ENCODE measurements at regions not wholly inside any gene's neighbourhood (a gene's known extent, or its start where the extent isn't known, plus 50 kb on each side); places are given as distances from the start of the nearest gene placed in this dataset.

DNA sequence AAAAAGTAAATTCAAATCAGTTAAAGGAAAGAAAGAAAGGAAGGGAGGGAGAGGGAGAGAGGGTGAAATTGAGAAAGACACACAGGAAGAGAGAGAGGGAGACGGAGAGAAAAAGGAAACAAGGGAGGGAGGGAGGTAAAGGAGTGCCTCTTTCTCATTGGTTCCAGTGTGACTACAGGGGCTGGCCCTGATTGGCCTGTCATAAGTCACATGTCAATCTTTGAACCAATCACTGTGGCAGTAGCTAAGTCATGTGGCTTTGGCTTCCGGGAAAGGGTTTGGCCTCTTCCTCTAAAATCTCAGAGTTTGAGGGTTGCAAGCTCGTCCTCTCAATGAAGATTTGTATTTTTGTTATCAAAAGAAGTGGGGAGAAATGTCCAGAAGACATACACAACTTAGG is 150.2 kb downstream of the RAB11FIP2 start:
- Histone ChIP-seq H3K27ac (no peak overlapping the region), H3K36me3 (no peaks in the 10 kb centered on the region), H3K4me3 (ENCODE audit: low read depth in 1 of 2, low read length in 1 of 2) (no peak overlapping the region), H3K4me1 (ENCODE audit: control insufficient read depth in 1 of 2, insufficient read depth in 1 of 2, low read depth in 1 of 2, low read length in 1 of 2) (no peaks in the 10 kb centered on the region), H3K27me3 (peaks cover 26% of the 10 kb centered on the region), H3K9me3 (no peaks in the 10 kb centered on the region)
- TF ChIP-seq, protein P1, sequence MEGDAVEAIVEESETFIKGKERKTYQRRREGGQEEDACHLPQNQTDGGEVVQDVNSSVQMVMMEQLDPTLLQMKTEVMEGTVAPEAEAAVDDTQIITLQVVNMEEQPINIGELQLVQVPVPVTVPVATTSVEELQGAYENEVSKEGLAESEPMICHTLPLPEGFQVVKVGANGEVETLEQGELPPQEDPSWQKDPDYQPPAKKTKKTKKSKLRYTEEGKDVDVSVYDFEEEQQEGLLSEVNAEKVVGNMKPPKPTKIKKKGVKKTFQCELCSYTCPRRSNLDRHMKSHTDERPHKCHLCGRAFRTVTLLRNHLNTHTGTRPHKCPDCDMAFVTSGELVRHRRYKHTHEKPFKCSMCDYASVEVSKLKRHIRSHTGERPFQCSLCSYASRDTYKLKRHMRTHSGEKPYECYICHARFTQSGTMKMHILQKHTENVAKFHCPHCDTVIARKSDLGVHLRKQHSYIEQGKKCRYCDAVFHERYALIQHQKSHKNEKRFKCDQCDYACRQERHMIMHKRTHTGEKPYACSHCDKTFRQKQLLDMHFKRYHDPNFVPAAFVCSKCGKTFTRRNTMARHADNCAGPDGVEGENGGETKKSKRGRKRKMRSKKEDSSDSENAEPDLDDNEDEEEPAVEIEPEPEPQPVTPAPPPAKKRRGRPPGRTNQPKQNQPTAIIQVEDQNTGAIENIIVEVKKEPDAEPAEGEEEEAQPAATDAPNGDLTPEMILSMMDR (IDR thresholded peaks at IDR 0.05) = no peak

DNA sequence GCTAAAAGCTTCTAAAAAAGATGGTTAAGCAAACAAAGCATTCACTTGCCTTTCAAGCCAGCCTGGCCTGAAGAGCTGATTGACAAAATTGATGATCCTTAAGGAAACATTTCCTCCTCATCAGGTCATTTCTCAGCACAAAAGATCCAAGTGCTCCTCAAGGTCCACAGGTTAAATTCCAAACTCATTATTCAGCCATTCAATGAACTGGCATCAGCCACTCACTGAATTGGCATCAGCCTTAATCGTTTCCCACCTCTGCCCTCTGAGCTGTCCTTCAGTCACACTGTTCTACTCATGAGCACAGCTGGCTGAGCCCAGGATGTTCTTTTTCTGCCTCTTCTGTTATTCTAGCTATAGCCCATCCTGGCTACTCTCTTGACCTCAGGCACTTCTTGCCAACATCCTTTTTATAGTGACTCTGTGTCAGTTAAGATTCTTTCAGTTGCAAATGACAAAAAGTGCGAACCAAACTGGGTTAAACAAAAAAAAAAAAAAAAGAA is 147.5 kb downstream of the RAB11FIP2 start:
- Histone ChIP-seq H3K4me1 (ENCODE audit: control insufficient read depth in 1 of 2, insufficient read depth in 1 of 2, low read depth in 1 of 2, low read length in 1 of 2) (no peaks in the 10 kb centered on the region), H3K27me3 (peaks cover 23% of the 10 kb centered on the region), H3K36me3 (no peaks in the 10 kb centered on the region), H3K4me3 (ENCODE audit: low read depth in 1 of 2, low read length in 1 of 2) (no peak overlapping the region), H3K27ac (no peak overlapping the region), H3K9me3 (no peaks in the 10 kb centered on the region)
- TF ChIP-seq, protein P1 (IDR thresholded peaks at IDR 0.05) = no peak

DNA sequence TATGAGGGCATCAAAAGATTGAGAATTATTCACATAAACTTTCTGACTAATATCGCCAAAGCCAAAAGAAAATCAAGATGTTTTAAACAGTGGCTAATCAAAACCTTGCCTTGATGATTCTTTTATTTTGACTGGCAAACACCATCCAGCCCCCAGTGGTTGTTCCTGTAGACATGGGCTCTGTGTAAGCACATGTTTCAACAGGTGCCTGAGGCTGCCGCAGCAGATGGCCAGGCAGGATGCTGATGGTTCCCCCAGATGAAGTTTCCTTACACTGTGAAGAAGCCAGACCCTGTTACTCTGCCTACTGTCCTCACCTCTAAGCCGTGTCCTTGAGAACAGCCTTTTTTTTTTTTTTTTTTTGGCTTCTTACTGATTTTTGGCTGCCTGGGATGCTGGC is 146.5 kb downstream of the RAB11FIP2 start:
- no peaks in the 10 kb centered on the region for H3K4me1 ChIP-seq (ENCODE audit: control insufficient read depth in 1 of 2, insufficient read depth in 1 of 2, low read depth in 1 of 2, low read length in 1 of 2)
- no peak overlapping the region for H3K4me3 ChIP-seq (ENCODE audit: low read depth in 1 of 2, low read length in 1 of 2)
- H3K9me3 ChIP-seq = no peaks in the 10 kb centered on the region
- peaks cover 15% of the 10 kb centered on the region for H3K27me3 ChIP-seq
- no peaks in the 10 kb centered on the region for H3K36me3 ChIP-seq
- TF ChIP-seq, protein P1 (IDR thresholded peaks at IDR 0.05) = no peak
- H3K27ac ChIP-seq = no peak overlapping the region

DNA sequence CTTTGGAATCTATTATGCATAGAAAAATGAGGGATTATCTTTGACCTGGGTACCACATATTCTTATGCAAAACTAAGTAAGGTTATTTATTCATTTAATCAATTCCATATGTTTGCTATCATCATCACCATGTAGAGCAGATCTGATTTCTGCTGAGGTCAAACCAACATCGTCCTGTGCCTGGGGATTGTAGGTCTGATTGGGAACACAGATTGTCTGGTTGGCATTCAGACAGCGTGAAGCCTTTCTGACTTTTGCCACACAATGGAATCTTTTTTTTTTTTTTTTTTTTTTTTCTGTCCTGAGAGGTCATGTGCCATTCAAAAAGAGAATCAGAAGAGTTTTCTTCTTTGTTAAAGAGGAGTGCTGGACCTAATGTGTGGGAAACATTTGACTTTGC is 142.9 kb downstream of the RAB11FIP2 start:
- Histone ChIP-seq H3K9me3 (no peaks in the 10 kb centered on the region), H3K36me3 (no peaks in the 10 kb centered on the region), H3K4me3 (ENCODE audit: low read depth in 1 of 2, low read length in 1 of 2) (no peak overlapping the region), H3K27me3 (peaks cover 42% of the 10 kb centered on the region), H3K27ac (no peak overlapping the region), H3K4me1 (ENCODE audit: control insufficient read depth in 1 of 2, insufficient read depth in 1 of 2, low read depth in 1 of 2, low read length in 1 of 2) (no peaks in the 10 kb centered on the region)
- TF ChIP-seq, protein P1 (IDR thresholded peaks at IDR 0.05) = no peak

- Histone ChIP-seq H3K4me1 (ENCODE audit: control insufficient read depth in 1 of 2, insufficient read depth in 1 of 2, low read depth in 1 of 2, low read length in 1 of 2) (no peaks in the 10 kb centered on the region), H3K36me3 (no peaks in the 10 kb centered on the region), H3K27me3 (peaks cover 54% of the 10 kb centered on the region), H3K27ac (no peak overlapping the region), H3K9me3 (no peaks in the 10 kb centered on the region), H3K4me3 (ENCODE audit: low read depth in 1 of 2, low read length in 1 of 2) (no peak overlapping the region)
- TF ChIP-seq, protein P1 (IDR thresholded peaks at IDR 0.05) = no peak
Measured at GRCh38 chr10:117905404-117905803, 141.3 kb downstream of the RAB11FIP2 start.

DNA sequence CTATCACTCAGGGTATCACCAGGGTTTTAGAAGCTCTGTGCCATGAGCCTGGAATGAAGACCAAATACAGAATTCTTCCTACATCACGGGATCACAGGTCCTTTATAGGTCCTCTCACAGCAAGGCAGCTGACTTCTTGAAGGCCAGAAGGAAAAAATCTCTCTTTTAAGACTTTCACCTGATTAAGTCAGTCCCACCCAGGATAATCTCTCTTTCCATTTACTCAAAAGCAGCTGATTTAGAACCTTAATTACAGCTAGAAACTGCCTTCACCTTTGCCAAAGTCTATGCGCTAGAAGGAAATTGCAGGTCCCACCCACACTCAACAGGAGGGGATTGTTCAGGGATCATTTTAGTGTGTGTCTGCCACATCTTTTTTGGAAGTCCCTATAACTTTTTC is 135.1 kb downstream of the RAB11FIP2 start:
- no peaks in the 10 kb centered on the region for H3K36me3 ChIP-seq
- no peak overlapping the region for H3K27ac ChIP-seq

More for the DNA sequence above, 135.1 kb downstream of the RAB11FIP2 start:
- peaks cover 74% of the 10 kb centered on the region for H3K27me3 ChIP-seq
- no peaks in the 10 kb centered on the region for H3K4me1 ChIP-seq (ENCODE audit: control insufficient read depth in 1 of 2, insufficient read depth in 1 of 2, low read depth in 1 of 2, low read length in 1 of 2)
- H3K9me3 ChIP-seq = no peaks in the 10 kb centered on the region
- TF ChIP-seq, protein P1 (IDR thresholded peaks at IDR 0.05) = no peak
- no peak overlapping the region for H3K4me3 ChIP-seq (ENCODE audit: low read depth in 1 of 2, low read length in 1 of 2)
